ENCODE measurements at regions not wholly inside any gene's neighbourhood (a gene's known extent, or its start where the extent isn't known, plus 50 kb on each side); places are given as distances from the start of the nearest gene placed in this dataset.

DNA sequence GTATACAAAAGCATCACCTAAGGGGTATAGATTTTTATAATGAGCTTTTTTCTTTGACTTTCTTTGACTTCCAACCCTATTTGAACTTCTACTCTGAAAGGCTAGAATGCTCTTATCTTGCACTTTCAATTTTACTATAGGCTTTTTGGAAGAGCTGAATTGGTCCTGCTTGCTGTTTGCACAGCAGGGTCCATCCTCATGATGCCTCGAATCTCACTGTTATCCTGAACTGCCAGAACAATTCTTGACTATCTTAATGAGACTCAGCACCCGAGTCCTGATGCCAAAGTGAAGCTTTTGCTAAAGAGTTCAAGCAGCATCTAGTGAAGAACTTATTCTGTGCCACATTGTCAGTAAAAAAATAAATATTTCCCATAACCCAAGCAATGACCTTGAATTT is 488.3 kb upstream of the ANO5 start:
- Histone ChIP-seq H3K79me2 (ENCODE audit: control insufficient read depth, low read length) (no peaks in the 10 kb centered on the region), H3K4me2 (ENCODE audit: low read length) (no peak overlapping the region), H3K9me2 (replicated peaks; ENCODE audit: control insufficient read depth, low read length) (no peaks in the 10 kb centered on the region), H3K27ac (ENCODE audit: low read depth, low read length) (no peak overlapping the region), H3F3A (ENCODE audit: control insufficient read depth, insufficient read depth) (no peaks in the 10 kb centered on the region), H3K4me3 (ENCODE audit: low read length) (no peak overlapping the region), H3K27me3 (ENCODE audit: control insufficient read depth, low read length) (no peaks in the 10 kb centered on the region), H3K36me3 (ENCODE audit: control insufficient read depth, low read length) (no peaks in the 10 kb centered on the region), H4K20me1 (ENCODE audit: control insufficient read depth, insufficient read depth, low read depth, low read length) (no peaks in the 10 kb centered on the region), H3K4me1 (ENCODE audit: control insufficient read depth, low read length) (no peaks in the 10 kb centered on the region), H3K9me3 (ENCODE audit: control insufficient read depth, insufficient read depth, low read length) (no peaks in the 10 kb centered on the region)
- no peak for TF ChIP-seq EZH2phosphoT487 (IDR thresholded peaks at IDR 0.05; ENCODE audit: borderline replicate concordance, low read length)
- TF ChIP-seq, protein P1, sequence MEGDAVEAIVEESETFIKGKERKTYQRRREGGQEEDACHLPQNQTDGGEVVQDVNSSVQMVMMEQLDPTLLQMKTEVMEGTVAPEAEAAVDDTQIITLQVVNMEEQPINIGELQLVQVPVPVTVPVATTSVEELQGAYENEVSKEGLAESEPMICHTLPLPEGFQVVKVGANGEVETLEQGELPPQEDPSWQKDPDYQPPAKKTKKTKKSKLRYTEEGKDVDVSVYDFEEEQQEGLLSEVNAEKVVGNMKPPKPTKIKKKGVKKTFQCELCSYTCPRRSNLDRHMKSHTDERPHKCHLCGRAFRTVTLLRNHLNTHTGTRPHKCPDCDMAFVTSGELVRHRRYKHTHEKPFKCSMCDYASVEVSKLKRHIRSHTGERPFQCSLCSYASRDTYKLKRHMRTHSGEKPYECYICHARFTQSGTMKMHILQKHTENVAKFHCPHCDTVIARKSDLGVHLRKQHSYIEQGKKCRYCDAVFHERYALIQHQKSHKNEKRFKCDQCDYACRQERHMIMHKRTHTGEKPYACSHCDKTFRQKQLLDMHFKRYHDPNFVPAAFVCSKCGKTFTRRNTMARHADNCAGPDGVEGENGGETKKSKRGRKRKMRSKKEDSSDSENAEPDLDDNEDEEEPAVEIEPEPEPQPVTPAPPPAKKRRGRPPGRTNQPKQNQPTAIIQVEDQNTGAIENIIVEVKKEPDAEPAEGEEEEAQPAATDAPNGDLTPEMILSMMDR (IDR thresholded peaks at IDR 0.05; ENCODE audit: low read depth, low read length, poor library complexity, severe bottlenecking), result no peak

DNA sequence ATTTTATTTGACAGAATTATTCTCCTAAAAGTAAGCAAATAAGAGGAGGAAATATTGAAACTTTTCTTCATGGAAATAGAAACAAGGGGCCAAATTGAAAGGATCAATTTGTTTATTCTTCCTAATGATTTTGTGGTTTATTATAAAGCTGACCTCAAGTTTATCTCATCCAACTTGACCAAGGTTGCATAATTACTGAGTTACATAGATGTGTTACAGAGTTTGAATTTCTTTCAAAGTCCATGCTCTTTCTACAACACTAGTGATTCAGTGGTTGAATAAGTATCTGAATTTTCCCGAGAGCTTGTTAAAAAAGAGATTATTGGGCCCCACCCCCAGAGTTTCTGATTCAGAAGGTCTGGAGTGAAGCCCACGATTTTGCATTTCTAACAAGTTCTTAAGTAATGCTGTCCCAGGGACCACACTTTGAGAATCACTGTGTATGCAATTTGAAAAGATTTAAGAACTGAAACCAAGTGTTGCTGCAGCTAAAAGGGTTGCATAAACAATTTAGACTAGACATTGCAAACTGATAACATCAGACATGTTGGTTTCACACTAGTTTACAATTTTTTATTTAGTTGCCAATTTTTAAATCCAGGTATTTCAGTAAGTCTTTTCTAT is 485.7 kb upstream of the ANO5 start:
- Histone ChIP-seq H3K79me2 (ENCODE audit: control insufficient read depth, low read length) (no peaks in the 10 kb centered on the region), H3F3A (ENCODE audit: control insufficient read depth, insufficient read depth) (no peaks in the 10 kb centered on the region), H3K4me3 (ENCODE audit: low read length) (no peak overlapping the region), H3K27me3 (ENCODE audit: control insufficient read depth, low read length) (no peaks in the 10 kb centered on the region), H3K4me1 (ENCODE audit: control insufficient read depth, low read length) (no peaks in the 10 kb centered on the region), H3K4me2 (ENCODE audit: low read length) (no peak overlapping the region), H3K9me3 (ENCODE audit: control insufficient read depth, insufficient read depth, low read length) (no peaks in the 10 kb centered on the region), H3K9me2 (replicated peaks; ENCODE audit: control insufficient read depth, low read length) (no peaks in the 10 kb centered on the region), H3K36me3 (ENCODE audit: control insufficient read depth, low read length) (no peaks in the 10 kb centered on the region), H3K27ac (ENCODE audit: low read depth, low read length) (no peak overlapping the region), H4K20me1 (ENCODE audit: control insufficient read depth, insufficient read depth, low read depth, low read length) (no peaks in the 10 kb centered on the region)
- TF ChIP-seq EZH2phosphoT487 (IDR thresholded peaks at IDR 0.05; ENCODE audit: borderline replicate concordance, low read length), result no peak
- TF ChIP-seq, protein P1 (IDR thresholded peaks at IDR 0.05; ENCODE audit: low read depth, low read length, poor library complexity, severe bottlenecking), result no peak

DNA sequence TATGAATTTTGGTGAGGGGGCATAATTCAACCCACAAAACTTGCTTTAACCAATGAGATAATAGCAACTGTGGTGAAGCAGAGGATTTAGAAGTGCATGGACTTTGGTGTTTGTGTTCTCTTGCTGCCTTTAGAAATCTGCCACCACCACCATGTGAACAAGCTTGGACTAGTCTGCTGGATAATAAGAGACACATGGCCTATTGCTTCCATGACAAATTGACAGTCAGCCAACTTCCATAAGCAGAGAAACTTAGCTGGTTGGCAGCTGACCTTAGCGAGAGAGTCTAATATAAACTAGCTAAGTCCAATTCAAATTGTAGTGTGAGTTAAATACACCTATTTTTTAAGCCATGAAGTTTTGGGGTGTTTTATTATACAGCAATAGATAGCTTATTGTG is 482.1 kb upstream of the ANO5 start:
- no peaks in the 10 kb centered on the region for H3K79me2 ChIP-seq (ENCODE audit: control insufficient read depth, low read length)

More for the DNA sequence above, 482.1 kb upstream of the ANO5 start:
- no peaks in the 10 kb centered on the region for H3K9me3 ChIP-seq (ENCODE audit: control insufficient read depth, insufficient read depth, low read length)
- H3K4me1 ChIP-seq (ENCODE audit: control insufficient read depth, low read length), result no peaks in the 10 kb centered on the region
- no peaks in the 10 kb centered on the region for H4K20me1 ChIP-seq (ENCODE audit: control insufficient read depth, insufficient read depth, low read depth, low read length)
- no peaks in the 10 kb centered on the region for H3K36me3 ChIP-seq (ENCODE audit: control insufficient read depth, low read length)
- no peak overlapping the region for H3K27ac ChIP-seq (ENCODE audit: low read depth, low read length)
- no peaks in the 10 kb centered on the region for H3K9me2 ChIP-seq (replicated peaks; ENCODE audit: control insufficient read depth, low read length)
- no peak overlapping the region for H3K4me3 ChIP-seq (ENCODE audit: low read length)
- no peak for TF ChIP-seq EZH2phosphoT487 (IDR thresholded peaks at IDR 0.05; ENCODE audit: borderline replicate concordance, low read length)
- TF ChIP-seq, protein P1 (IDR thresholded peaks at IDR 0.05; ENCODE audit: low read depth, low read length, poor library complexity, severe bottlenecking), result no peak
- H3K4me2 ChIP-seq (ENCODE audit: low read length), result no peak overlapping the region
- no peaks in the 10 kb centered on the region for H3F3A ChIP-seq (ENCODE audit: control insufficient read depth, insufficient read depth)
- no peaks in the 10 kb centered on the region for H3K27me3 ChIP-seq (ENCODE audit: control insufficient read depth, low read length)
